Neural cell (in vitro differentiated cells): ENCODE measurements at regions not wholly inside any gene's neighbourhood (a gene's known extent, or its start where the extent isn't known, plus 50 kb on each side); places are given as distances from the start of the nearest gene placed in this dataset.

ENCODE experiments used
- H2AFZ ChIP-seq: fragments of 200-600, 300-800 bp; sonication (generic), shearing (Covaris generic); 2 replicates; pipeline ENCODE4 v1.6.0; 2014; ENCODE audit warnings: low read depth, mild to moderate bottlenecking, antibody characterized with exemption, low read length, moderate library complexity
- H3F3A ChIP-seq: fragments of 200-600 bp; shearing (Covaris generic); 2 replicates; pipeline ENCODE4 v1.6.1; 2016; ENCODE audit warnings: mild to moderate bottlenecking, moderate library complexity, mixed read lengths, antibody characterized with exemption, low read length; ENCODE audit not compliant: insufficient read depth, poor library complexity, severe bottlenecking
- H3K27ac ChIP-seq: fragments of 200-600, 300-800 bp; sonication (generic), shearing (Covaris generic); 2 replicates; pipeline ENCODE4 v1.5.1; 2014; ENCODE audit warnings: mild to moderate bottlenecking, low read length, moderate library complexity
- H3K27me3 ChIP-seq: fragments of 300-800, 200-600 bp; sonication (generic), shearing (Covaris generic); 2 replicates; pipeline ENCODE4 v1.6.0; 2014; ENCODE audit warnings: mild to moderate bottlenecking, low read depth, low read length, moderate library complexity; ENCODE audit not compliant: insufficient read depth
- H3K36me3 ChIP-seq: fragments of 300-800, 200-600 bp; sonication (generic), shearing (Covaris generic); 2 replicates; pipeline ENCODE4 v1.5.1; 2014; ENCODE audit warnings: mild to moderate bottlenecking, antibody characterized with exemption, low read length, moderate library complexity; ENCODE audit not compliant: insufficient read depth
- H3K4me2 ChIP-seq: fragments of 300-800, 200-600 bp; sonication (generic), shearing (Covaris generic); 2 replicates; pipeline ENCODE4 v1.6.0; 2014; ENCODE audit warnings: mild to moderate bottlenecking, low read length
- H3K4me3 ChIP-seq: fragments of 300-800, 200-600 bp; sonication (generic), shearing (Covaris generic); 2 replicates; pipeline ENCODE4 v1.5.1; 2014; ENCODE audit warnings: mild to moderate bottlenecking, low read length, moderate library complexity
- H3K79me2 ChIP-seq: fragments of 200-600 bp; shearing (Covaris generic); replicated peaks from 2 replicates; pipeline ENCODE4 v1.6.0; 2014; ENCODE audit warnings: mild to moderate bottlenecking, low read length, moderate library complexity; ENCODE audit not compliant: insufficient read depth
- H3K9ac ChIP-seq: fragments of 300-800, 200-600 bp; sonication (generic), shearing (Covaris generic); 2 replicates; pipeline ENCODE4 v1.6.1; 2016; ENCODE audit warnings: mild to moderate bottlenecking, low read length, mixed read lengths
- H3K9me2 ChIP-seq: fragments of 200-600 bp; shearing (Covaris generic); 2 replicates; pipeline ENCODE4 v1.6.1; 2016; ENCODE audit warnings: mild to moderate bottlenecking, low read length, mixed read lengths; ENCODE audit not compliant: insufficient read depth
- H3K9me3 ChIP-seq: fragments of 200-600, 300-800 bp; sonication (generic), shearing (Covaris generic); 2 replicates; pipeline ENCODE4 v1.6.1; 2016; ENCODE audit warnings: mild to moderate bottlenecking, mixed run types, low read length, moderate library complexity, mixed read lengths
- H4K20me1 ChIP-seq: fragments of 200-600 bp; shearing (Covaris generic); 2 replicates; pipeline ENCODE4 v1.6.1; 2016; ENCODE audit warnings: mild to moderate bottlenecking, mixed run types; ENCODE audit not compliant: insufficient read depth
- EP300 ChIP-seq: fragments of 450-650 bp; conservative IDR thresholded peaks from 2 replicates; pipeline ENCODE4 v1.6.1; 2014; ENCODE audit warnings: antibody characterized with exemption, mild to moderate bottlenecking, moderate library complexity; ENCODE audit not compliant: poor library complexity, severe bottlenecking
- EZH2 ChIP-seq: fragments of 200-600, 300-800 bp; shearing (Covaris generic), sonication (generic); IDR thresholded peaks from 2 replicates; pipeline ENCODE4 v1.6.1; 2014; ENCODE audit warnings: antibody characterized with exemption, low read length, borderline replicate concordance, mild to moderate bottlenecking; ENCODE audit not compliant: insufficient read depth, poor library complexity, severe bottlenecking
- MXI1 ChIP-seq: fragments of 450-650 bp; conservative IDR thresholded peaks from 2 replicates; pipeline ENCODE4 v1.6.1; 2014; ENCODE audit warnings: antibody characterized with exemption, mild to moderate bottlenecking; ENCODE audit not compliant: poor library complexity, severe bottlenecking
- POLR2AphosphoS5 ChIP-seq: IDR thresholded peaks from 2 replicates; pipeline ENCODE4 v1.6.1; 2012
- RAD21 ChIP-seq: fragments of 450-650 bp; conservative IDR thresholded peaks from 2 replicates; pipeline ENCODE4 v1.6.1; 2014; ENCODE audit warnings: antibody characterized with exemption, mild to moderate bottlenecking, moderate library complexity
- SMC3 ChIP-seq: fragments of 450-650 bp; conservative IDR thresholded peaks from 2 replicates; pipeline ENCODE4 v1.6.1; 2014; ENCODE audit warnings: antibody characterized with exemption, mild to moderate bottlenecking, moderate library complexity; ENCODE audit not compliant: poor library complexity
- TAF1 ChIP-seq: IDR thresholded peaks from 2 replicates; pipeline ENCODE4 v1.6.1; 2012; ENCODE audit warnings: low read depth
- TF ChIP-seq, protein P1 (sequence below): IDR thresholded peaks from 2 replicates; pipeline ENCODE4 v1.6.1; 2012; ENCODE audit warnings: borderline replicate concordance
- TF ChIP-seq, protein P2 (sequence below): fragments of 450-650 bp; IDR thresholded peaks from 2 replicates; pipeline ENCODE4 v1.5.1; 2014; ENCODE audit warnings: antibody characterized with exemption, mild to moderate bottlenecking, moderate library complexity; ENCODE audit not compliant: poor library complexity, severe bottlenecking

DNA sequence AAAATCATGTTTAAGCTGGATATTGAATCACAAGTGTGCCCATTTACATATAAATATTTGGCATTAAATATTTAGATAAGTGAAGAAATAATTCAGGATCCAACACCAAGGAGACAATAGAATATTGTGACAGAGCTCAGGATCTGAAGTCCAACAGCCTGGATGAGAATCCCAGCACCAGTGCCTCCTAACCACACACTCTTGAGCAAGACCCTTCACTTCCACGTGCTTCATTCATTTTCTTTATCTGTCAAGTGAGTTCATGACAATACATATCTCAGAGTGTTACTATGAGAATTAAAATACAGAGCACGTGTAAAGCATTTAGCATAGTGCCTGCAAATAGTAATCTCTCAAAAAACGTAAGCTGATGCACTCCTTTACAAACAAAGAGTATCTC, 78.4 kb upstream of the IKZF1 start:
- Histone ChIP-seq H3K79me2 (no peaks in the 10 kb centered on the region), H3K9me2 (no peaks in the 10 kb centered on the region), H3K4me2 (no peak overlapping the region), H3K9ac (no peak overlapping the region), H3K27me3 (no peaks in the 10 kb centered on the region), H2AFZ (no peak overlapping the region), H3K36me3 (no peaks in the 10 kb centered on the region), H3K4me3 (no peak overlapping the region), H3K27ac (no peak overlapping the region), H3F3A (no peaks in the 10 kb centered on the region), H3K9me3 (no peaks in the 10 kb centered on the region), H4K20me1 (no peaks in the 10 kb centered on the region)
- no peak for TF ChIP-seq SMC3

DNA sequence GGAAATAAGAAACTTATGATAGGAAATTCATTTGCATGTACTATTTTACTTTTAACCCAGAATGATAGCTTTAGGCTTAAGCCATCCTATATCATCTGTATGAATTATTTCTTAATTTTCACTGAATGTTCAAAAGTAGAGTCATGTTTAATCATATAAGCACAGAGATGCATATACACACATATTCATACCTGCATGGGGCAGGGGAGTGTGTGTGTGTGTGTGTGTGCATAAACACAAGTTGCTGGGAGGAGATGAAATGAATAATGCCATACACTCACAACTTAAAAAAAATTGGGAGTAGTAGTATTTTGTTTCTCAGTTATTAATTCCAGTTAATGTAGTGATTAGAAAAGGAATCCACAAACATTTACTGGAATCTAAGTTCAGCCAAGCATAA, 83.1 kb upstream of the IKZF1 start:
- Histone ChIP-seq H3K27ac (no peak overlapping the region), H4K20me1 (no peaks in the 10 kb centered on the region), H3K4me2 (no peak overlapping the region), H3K79me2 (no peaks in the 10 kb centered on the region), H3K27me3 (no peaks in the 10 kb centered on the region), H3K9me2 (no peaks in the 10 kb centered on the region), H3K36me3 (no peaks in the 10 kb centered on the region), H3F3A (no peaks in the 10 kb centered on the region), H2AFZ (no peak overlapping the region), H3K9ac (no peak overlapping the region), H3K4me3 (no peak overlapping the region), H3K9me3 (no peaks in the 10 kb centered on the region)
- no peak for TF ChIP-seq MXI1
- TF ChIP-seq POLR2AphosphoS5 = no peak
- no peak for TF ChIP-seq TAF1
- TF ChIP-seq, protein P1, sequence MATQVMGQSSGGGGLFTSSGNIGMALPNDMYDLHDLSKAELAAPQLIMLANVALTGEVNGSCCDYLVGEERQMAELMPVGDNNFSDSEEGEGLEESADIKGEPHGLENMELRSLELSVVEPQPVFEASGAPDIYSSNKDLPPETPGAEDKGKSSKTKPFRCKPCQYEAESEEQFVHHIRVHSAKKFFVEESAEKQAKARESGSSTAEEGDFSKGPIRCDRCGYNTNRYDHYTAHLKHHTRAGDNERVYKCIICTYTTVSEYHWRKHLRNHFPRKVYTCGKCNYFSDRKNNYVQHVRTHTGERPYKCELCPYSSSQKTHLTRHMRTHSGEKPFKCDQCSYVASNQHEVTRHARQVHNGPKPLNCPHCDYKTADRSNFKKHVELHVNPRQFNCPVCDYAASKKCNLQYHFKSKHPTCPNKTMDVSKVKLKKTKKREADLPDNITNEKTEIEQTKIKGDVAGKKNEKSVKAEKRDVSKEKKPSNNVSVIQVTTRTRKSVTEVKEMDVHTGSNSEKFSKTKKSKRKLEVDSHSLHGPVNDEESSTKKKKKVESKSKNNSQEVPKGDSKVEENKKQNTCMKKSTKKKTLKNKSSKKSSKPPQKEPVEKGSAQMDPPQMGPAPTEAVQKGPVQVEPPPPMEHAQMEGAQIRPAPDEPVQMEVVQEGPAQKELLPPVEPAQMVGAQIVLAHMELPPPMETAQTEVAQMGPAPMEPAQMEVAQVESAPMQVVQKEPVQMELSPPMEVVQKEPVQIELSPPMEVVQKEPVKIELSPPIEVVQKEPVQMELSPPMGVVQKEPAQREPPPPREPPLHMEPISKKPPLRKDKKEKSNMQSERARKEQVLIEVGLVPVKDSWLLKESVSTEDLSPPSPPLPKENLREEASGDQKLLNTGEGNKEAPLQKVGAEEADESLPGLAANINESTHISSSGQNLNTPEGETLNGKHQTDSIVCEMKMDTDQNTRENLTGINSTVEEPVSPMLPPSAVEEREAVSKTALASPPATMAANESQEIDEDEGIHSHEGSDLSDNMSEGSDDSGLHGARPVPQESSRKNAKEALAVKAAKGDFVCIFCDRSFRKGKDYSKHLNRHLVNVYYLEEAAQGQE = no peak
- TF ChIP-seq SMC3 = no peak
- TF ChIP-seq, protein P2, sequence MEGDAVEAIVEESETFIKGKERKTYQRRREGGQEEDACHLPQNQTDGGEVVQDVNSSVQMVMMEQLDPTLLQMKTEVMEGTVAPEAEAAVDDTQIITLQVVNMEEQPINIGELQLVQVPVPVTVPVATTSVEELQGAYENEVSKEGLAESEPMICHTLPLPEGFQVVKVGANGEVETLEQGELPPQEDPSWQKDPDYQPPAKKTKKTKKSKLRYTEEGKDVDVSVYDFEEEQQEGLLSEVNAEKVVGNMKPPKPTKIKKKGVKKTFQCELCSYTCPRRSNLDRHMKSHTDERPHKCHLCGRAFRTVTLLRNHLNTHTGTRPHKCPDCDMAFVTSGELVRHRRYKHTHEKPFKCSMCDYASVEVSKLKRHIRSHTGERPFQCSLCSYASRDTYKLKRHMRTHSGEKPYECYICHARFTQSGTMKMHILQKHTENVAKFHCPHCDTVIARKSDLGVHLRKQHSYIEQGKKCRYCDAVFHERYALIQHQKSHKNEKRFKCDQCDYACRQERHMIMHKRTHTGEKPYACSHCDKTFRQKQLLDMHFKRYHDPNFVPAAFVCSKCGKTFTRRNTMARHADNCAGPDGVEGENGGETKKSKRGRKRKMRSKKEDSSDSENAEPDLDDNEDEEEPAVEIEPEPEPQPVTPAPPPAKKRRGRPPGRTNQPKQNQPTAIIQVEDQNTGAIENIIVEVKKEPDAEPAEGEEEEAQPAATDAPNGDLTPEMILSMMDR = no peak
- no peak for TF ChIP-seq EZH2
- no peak for TF ChIP-seq EP300

DNA sequence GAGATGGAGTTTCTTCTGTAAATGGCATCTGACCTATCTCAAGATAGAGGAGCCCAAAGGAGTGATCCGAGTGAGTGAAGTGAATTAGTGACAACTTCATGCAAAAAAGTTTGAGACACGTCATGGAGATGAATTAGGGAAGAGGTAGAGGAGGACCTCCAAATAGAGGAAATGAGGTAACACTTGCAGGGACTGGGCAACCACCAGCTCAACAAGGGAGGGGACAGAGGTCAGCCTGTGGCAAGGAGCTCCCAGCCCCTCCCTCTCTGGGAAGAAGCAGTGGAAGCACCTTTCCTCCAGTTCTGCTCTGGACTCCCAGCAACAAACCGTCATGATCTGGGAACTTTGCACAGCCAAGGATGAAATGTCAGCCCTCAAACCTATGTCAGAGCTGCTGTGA, 83.5 kb upstream of the IKZF1 start:
- Histone ChIP-seq H3K4me2 (no peak overlapping the region), H2AFZ (no peak overlapping the region), H3K27me3 (no peaks in the 10 kb centered on the region), H3K4me3 (no peak overlapping the region), H4K20me1 (no peaks in the 10 kb centered on the region), H3K27ac (no peak overlapping the region), H3K9me2 (no peaks in the 10 kb centered on the region), H3K36me3 (no peaks in the 10 kb centered on the region), H3K79me2 (no peaks in the 10 kb centered on the region), H3K9ac (no peak overlapping the region), H3K9me3 (no peaks in the 10 kb centered on the region), H3F3A (no peaks in the 10 kb centered on the region)
- TF ChIP-seq, protein P1 = no peak
- TF ChIP-seq EZH2 (no peak), EP300 (no peak), TAF1 (no peak), SMC3 (no peak), MXI1 (no peak), RAD21 (no peak)
- TF ChIP-seq, protein P2 = no peak
